HAP-1 (cell line): ENCODE measurements at regions not wholly inside any gene's neighbourhood (a gene's known extent, or its start where the extent isn't known, plus 50 kb on each side); places are given as distances from the start of the nearest gene placed in this dataset.

ENCODE experiments used
- DNase-seq, 2 experiments: peaks; one replicate each; pipeline ENCODE4 v3.0.0-alpha.2; 2016 to 2020; ENCODE audit warnings: low spot score in 2 of 2
- H3K27me3 ChIP-seq: fragments of 250-450 bp; sonication (Bioruptor Pico); 2 replicates; pipeline ENCODE4 v1.5.1; 2020; ENCODE audit warnings: low read depth, mild to moderate bottlenecking, moderate library complexity
- H3K36me3 ChIP-seq: fragments of 250-450 bp; sonication (Bioruptor Pico); replicated peaks from 2 replicates; pipeline ENCODE4 v1.5.1; 2020; ENCODE audit warnings: mild to moderate bottlenecking
- H3K4me1 ChIP-seq: fragments of 250-450 bp; sonication (Bioruptor Pico); 2 replicates; pipeline ENCODE4 v1.5.1; 2020; ENCODE audit warnings: mild to moderate bottlenecking
- H3K4me3 ChIP-seq: fragments of 250-450 bp; sonication (Bioruptor Pico); 2 replicates; pipeline ENCODE4 v1.5.1; 2020; ENCODE audit warnings: mild to moderate bottlenecking, moderate library complexity
- H3K9me3 ChIP-seq: fragments of 250-450 bp; sonication (Bioruptor Pico); 2 replicates; pipeline ENCODE4 v1.5.1; 2020; ENCODE audit warnings: mild to moderate bottlenecking, moderate library complexity
- in situ Hi-C: fragments of 300-500 bp; cut with MboI; formaldehyde crosslinking; loops from 3 replicates; pipeline ENCODE4 v1.14.3; 2020; ENCODE audit warnings: low sequenced_read_pairs, inconsistent platforms, mixed read lengths

DNA sequence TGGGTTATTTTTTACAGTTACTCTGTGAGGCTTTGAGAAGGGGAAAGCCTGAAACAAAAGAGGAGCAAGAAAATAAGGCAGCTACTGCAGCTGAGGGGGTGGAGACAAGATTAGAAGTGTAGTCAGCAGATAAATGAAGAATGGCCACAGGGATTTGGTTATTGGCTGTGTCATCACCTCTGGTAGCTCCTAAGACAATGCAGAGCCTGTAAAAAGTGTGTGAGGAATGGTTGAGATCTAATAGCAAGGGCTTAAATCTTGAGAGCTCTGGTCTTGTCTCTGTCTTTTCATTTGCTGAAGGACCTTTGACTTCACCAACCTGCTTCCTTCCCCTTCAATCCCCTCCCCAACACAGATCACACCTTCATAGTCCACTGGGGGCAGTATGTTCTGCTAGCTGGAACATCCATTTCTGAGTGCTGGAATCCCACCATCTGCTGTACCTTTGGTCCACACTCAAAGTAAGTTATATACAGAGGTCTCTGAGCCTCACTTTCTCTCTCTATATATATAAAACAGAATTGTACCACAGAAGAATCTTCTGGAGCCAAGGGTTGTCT, 213.7 kb upstream of the ZIC3 start:
- no peaks in the 10 kb centered on the region for H3K4me1 ChIP-seq
- peaks cover 2% of the 10 kb centered on the region for H3K27me3 ChIP-seq
- H3K36me3 ChIP-seq: no peaks in the 10 kb centered on the region
- H3K9me3 ChIP-seq: no peaks in the 10 kb centered on the region
- DNase-seq: peak in 1 of 2 experiments; percentile 8
- H3K4me3 ChIP-seq: no peak overlapping the region
- in situ Hi-C loops: no loop called here

DNA sequence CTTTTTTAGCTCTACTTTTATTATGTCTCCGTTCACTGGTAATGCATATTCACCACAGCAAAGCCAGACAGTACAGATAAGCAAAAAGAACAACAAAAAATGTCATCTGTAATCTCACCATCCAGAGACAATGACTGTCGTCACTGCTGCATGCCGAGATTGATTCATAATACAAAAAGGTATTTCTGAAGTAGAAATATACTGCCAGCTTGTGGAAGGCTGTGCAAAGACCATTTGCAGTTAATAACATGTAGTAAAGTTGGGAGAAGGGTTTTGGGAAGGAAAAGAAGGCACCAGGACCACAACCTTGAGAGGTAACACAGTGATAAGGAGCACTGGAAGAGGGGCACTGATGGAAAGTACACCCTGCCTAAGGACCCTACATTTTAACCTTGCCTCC, 223.0 kb upstream of the ZIC3 start:
- Histone ChIP-seq H3K27me3 (peaks cover 2% of the 10 kb centered on the region; the same call in 1 of the 2 replicates), H3K36me3 (no peaks in the 10 kb centered on the region), H3K9me3 (no peaks in the 10 kb centered on the region), H3K4me1 (no peaks in the 10 kb centered on the region), H3K4me3 (no peak overlapping the region)
- in situ Hi-C loops: no loop called here
- DNase-seq: no peak

DNA sequence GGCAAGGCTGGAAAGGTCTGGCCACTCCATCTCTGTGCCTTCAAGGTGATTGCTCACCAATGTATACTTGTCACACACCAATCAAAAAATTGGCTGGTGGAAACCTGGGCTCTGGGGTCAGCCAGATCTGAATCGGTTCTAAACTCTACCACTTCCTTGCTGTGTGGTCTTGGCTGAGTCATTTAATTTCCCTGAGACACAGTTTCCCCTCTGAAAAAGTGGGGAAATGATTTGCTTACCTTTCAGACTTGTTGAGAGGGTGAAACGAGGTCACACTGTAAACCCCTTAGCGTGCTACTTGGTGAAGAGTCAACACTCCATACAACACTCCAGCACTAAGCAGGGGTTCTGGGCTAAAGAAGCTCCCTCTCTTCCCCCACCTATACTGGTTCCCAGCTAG, 252.3 kb upstream of the ZIC3 start:
- in situ Hi-C loops: no loop called here
- Histone ChIP-seq H3K36me3 (no peaks in the 10 kb centered on the region), H3K4me1 (no peaks in the 10 kb centered on the region), H3K9me3 (no peaks in the 10 kb centered on the region), H3K27me3 (no peaks in the 10 kb centered on the region), H3K4me3 (no peak overlapping the region)
- no peak for DNase-seq

DNA sequence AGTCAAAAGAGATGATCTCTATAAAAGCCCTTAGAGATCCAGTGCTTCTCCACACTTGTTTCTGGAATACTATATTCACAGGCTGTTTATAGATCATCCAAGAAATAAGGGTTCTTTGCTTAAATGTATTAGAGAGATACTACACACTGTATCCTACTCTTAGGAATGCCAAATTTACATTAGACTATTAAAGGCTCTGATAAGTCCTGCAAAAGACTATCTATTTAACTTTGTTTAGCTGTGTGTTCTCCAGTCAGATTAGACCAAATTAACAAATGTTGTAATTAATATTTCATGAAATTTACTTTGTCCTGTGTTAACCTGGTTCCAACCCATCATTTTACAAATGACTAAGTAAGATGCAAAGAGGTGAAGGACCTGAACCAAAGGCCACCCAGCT, 260.5 kb upstream of the ZIC3 start:
- H3K36me3 ChIP-seq: no peaks in the 10 kb centered on the region
- H3K4me1 ChIP-seq: no peaks in the 10 kb centered on the region
- H3K9me3 ChIP-seq: no peaks in the 10 kb centered on the region
- no peaks in the 10 kb centered on the region for H3K27me3 ChIP-seq
- no peak overlapping the region for H3K4me3 ChIP-seq
- no peak for DNase-seq
- in situ Hi-C loops: no loop called here

DNA sequence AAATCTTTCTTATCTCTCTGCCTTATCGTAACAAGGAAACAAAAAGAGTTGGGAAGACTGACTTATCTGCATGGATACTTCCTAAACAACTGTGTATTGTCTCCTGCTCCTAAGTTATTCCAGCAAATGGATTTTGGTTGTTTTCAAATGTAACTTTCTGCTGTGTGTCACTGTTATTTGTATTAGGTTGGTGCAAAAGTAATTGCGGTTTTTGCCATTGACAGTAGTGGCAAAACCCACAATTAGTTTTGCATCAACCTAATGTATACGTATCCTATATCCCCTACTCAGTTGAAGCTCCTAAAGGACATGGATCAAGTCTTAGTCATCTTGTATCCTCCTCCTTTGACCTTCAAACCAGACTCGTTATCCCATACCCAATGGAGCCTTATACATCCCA, 263.4 kb upstream of the GPR101 start:
- no peaks in the 10 kb centered on the region for H3K36me3 ChIP-seq
- H3K27me3 ChIP-seq: no peaks in the 10 kb centered on the region
- no peaks in the 10 kb centered on the region for H3K4me1 ChIP-seq
- DNase-seq: no peak
- in situ Hi-C loops: no loop called here
- H3K9me3 ChIP-seq: no peaks in the 10 kb centered on the region
- no peak overlapping the region for H3K4me3 ChIP-seq

DNA sequence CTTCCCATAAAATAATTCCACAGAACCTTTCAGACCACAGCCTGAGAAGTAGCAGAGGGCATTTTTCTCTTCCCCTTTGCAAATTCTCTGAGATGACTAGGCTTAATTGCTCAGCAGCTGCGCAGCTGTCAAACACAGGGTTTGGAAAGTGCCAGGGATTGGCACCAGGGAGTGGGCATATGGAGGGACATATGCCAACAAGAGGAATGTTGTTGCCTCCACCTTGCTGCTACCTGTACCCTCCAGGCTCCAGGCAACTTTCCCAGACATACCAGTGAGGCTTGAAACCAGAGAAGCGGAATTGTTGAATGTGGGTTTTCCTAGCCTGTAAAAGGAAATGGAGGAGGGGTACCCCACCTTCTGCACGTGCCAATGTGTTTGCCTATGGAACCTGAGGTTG, 256.2 kb upstream of the GPR101 start:
- Histone ChIP-seq H3K36me3 (no peaks in the 10 kb centered on the region), H3K27me3 (no peaks in the 10 kb centered on the region), H3K4me3 (no peak overlapping the region), H3K9me3 (no peaks in the 10 kb centered on the region), H3K4me1 (no peaks in the 10 kb centered on the region)
- in situ Hi-C loops: no loop called here
- DNase-seq: no peak

DNA sequence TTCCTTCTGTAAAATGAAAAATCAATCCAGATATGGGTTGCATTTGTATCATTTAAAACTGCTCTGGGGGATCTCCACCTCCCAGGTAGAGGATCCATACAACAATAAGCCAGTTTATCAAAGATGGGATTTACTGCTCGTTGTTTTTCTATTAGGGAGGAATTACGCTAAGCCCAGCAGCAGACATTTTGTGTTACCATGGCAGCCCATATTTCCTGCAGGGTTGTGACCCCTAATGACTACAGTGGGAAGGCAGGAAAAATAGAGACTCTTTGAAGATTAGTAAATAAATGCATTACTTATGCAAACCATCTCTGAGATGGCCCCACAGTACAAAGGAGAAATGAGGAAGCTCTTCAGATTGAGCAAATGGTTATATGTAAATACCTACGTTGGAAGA, 253.4 kb upstream of the GPR101 start:
- in situ Hi-C loops: no loop called here
- DNase-seq: no peak
- H3K9me3 ChIP-seq: no peaks in the 10 kb centered on the region
- H3K4me1 ChIP-seq: no peaks in the 10 kb centered on the region
- H3K36me3 ChIP-seq: no peaks in the 10 kb centered on the region
- no peak overlapping the region for H3K4me3 ChIP-seq
- H3K27me3 ChIP-seq: no peaks in the 10 kb centered on the region

DNA sequence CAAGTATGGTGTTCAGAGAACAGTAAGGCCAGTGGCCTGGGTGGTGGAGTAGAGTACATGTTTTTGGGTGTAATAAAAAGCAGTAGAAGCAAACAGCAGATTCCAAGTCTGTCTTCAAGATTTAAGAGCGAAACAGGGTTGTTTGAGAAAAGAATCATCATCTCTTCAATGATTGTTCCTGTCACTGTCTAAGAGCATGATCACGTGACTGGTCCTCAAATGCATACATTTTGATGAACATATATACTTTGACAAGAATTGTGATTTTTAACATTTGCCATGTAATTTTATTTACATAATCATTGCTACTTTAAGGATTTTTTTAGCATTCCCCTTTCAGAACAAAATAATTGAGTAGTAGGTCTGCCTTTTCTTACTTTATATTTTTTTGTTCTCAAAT, 252.6 kb upstream of the GPR101 start:
- Histone ChIP-seq H3K27me3 (no peaks in the 10 kb centered on the region), H3K9me3 (no peaks in the 10 kb centered on the region), H3K4me1 (no peaks in the 10 kb centered on the region), H3K36me3 (no peaks in the 10 kb centered on the region), H3K4me3 (no peak overlapping the region)
- in situ Hi-C loops: no loop called here
- DNase-seq: no peak

DNA sequence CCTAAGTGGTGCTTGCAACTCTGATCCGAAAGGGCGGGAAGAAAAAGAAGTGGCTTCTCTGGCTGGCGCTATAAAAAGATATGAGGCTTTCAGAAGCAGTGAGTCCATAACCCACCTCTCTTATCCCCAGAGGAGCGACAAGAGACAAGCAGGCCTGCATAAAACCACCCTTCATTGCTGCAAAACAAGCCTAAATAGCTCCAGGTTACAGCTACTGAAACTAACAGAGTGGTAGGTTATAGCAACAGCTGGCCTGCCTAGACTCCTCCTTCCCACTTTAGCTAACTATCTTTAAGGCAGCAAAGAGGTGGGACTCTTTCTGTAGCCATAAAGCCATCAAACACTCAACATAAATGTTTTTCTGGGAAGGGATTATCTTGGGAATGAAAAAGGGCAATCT, 245.0 kb upstream of the GPR101 start:
- Histone ChIP-seq H3K36me3 (no peaks in the 10 kb centered on the region), H3K4me1 (peaks cover 6% of the 10 kb centered on the region), H3K4me3 (no peak overlapping the region), H3K27me3 (peaks cover 5% of the 10 kb centered on the region; the same call in 1 of the 2 replicates), H3K9me3 (no peaks in the 10 kb centered on the region)
- in situ Hi-C loops: no loop called here
- DNase-seq: no peak

DNA sequence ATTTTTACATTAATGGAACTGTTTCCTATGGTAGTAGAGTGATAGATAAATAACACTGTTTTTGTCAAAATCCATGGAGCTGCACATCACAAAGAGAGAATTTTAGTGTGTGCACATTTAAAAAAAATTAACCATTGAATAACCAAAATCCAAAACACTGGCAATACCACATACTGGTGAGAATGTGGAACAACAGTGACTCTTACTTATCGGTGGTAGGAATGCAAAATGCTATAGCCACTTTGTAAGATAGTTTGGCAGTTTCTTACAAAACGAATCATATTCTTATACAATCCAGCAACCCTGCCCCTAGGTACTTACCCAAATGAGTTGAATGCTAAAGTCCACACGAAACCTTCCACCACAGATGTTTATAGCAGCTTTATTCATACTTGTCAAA, 229.6 kb upstream of the GPR101 start:
- Histone ChIP-seq H3K27me3 (peaks cover 21% of the 10 kb centered on the region), H3K4me3 (no peak overlapping the region), H3K4me1 (no peaks in the 10 kb centered on the region), H3K36me3 (no peaks in the 10 kb centered on the region), H3K9me3 (no peaks in the 10 kb centered on the region)
- DNase-seq: no peak
- in situ Hi-C loops: no loop called here

DNA sequence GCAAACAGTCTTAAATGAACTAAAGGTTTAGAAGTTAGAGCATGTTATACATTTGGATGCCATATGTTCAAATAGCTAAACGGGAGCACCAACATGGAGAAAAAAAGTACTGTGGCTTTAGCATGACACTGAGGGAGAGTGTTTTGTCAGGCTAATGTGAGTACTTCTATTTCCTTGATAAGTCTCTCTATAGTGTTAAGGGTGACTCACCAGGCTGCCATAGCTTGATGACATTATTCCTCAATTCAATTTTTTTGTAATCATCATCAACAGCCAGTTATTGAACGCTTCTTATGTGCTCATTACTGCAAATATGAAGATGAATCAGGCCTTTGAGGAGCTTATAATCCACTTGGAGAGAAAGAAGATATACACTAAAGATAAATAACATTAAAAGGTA, 211.4 kb upstream of the GPR101 start:
- Histone ChIP-seq H3K36me3 (no peaks in the 10 kb centered on the region), H3K4me1 (no peaks in the 10 kb centered on the region)

DNA sequence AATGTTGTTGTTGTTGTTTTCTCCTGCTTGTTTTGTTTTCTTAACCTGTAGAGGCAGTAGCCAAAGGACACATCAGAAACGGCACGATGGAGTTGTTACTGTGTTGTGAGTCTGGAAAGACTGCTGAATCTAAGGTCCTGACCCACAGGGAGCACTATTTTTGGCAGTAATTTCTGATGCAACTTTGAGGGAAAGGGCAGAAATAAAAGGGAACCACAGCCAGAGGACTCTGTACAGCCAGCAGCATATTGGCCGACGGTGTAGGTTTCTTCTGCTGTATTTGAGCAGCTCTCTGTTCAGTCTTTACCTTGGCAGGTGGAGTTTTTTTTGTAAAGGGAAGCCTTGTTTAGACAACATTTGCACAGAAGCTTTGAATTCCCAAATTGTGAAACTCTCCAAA, 203.0 kb upstream of the GPR101 start:
- H3K27me3 ChIP-seq: no peaks in the 10 kb centered on the region; the same call in none of the 2 replicates
- no peak overlapping the region for H3K4me3 ChIP-seq

More for the DNA sequence above, 211.4 kb upstream of the GPR101 start:
- no peaks in the 10 kb centered on the region; the same call in none of the 2 replicates for H3K27me3 ChIP-seq
- no peak overlapping the region for H3K4me3 ChIP-seq
- H3K9me3 ChIP-seq: no peaks in the 10 kb centered on the region
- no peak for DNase-seq
- in situ Hi-C loops: no loop called here

DNA sequence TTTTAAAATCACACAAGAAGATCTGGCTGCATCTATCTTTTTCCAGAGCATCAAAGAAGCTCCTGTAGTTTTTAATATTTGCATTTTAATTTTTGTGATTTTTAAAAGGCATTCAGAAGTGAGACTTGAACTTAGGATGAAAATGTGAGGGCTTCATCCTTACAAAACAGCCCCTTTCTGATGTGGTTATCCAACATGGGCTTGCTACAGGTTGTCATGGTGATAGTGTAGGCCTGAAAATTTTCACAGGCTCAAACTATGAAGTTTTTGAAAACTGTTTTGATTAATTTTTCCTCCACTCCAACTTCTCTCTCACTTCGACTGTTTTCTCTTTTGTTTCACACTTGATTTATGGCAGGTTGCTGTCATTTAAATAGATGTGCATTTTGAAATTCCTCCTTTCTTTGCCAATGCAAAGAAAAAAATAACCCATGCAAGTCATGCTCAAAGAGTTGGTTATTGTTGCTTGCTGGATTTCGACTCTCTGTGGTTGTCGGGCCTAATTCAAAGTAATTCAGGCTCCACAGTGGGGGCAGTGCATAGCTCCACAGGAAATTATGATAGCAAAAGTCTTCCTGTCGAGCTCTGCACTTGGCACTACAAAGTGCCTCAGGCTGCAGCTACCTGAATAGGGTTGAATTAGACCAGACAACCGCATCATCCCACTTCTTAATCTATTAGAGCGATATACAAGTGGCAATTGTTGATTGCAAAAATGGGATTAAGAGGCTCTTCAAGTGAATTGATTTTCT, 201.0 kb upstream of the GPR101 start:
- in situ Hi-C loops: no loop called here

More for the DNA sequence above, 203.0 kb upstream of the GPR101 start:
- H3K9me3 ChIP-seq: no peaks in the 10 kb centered on the region
- H3K4me1 ChIP-seq: peaks cover 14% of the 10 kb centered on the region
- no peaks in the 10 kb centered on the region for H3K36me3 ChIP-seq
- in situ Hi-C loops: no loop called here
- no peak for DNase-seq

DNA sequence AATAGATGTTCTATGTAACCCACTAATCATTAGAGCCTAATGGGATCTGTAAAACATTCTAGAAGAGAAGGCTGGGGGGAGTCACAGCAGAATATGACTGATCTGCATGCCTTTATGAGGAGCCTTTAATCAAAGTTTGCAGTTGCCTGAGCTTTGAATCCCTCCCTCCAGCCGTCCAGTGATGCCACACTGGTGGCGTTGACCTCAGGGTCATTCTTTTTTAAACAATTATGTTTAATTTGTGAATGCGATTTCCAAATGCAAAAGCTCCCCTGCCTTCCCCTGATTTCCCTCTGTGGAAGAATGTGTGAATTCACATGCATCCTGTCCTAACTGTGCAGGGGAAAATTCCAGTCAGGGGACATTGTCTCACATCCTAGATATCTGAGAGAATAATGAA, 199.7 kb upstream of the GPR101 start:
- no peak for DNase-seq
- Histone ChIP-seq H3K9me3 (no peaks in the 10 kb centered on the region; the same call in 1 of the 2 replicates), H3K36me3 (no peaks in the 10 kb centered on the region), H3K4me3 (no peak overlapping the region), H3K4me1 (peaks cover 14% of the 10 kb centered on the region), H3K27me3 (peaks cover 5% of the 10 kb centered on the region; the same call in 1 of the 2 replicates)
- in situ Hi-C loops: no loop called here

More for the DNA sequence above, 201.0 kb upstream of the GPR101 start:
- no peak overlapping the region for H3K4me3 ChIP-seq
- no peaks in the 10 kb centered on the region; the same call in 1 of the 2 replicates for H3K9me3 ChIP-seq
- H3K27me3 ChIP-seq: no peaks in the 10 kb centered on the region; the same call in 1 of the 2 replicates
- H3K36me3 ChIP-seq: no peaks in the 10 kb centered on the region
- DNase-seq: peak; percentile 12 to 13
- H3K4me1 ChIP-seq: peaks cover 14% of the 10 kb centered on the region
